Erythroblast (primary cell): ENCODE measurements at regions not wholly inside any gene's neighbourhood (a gene's known extent, or its start where the extent isn't known, plus 50 kb on each side); places are given as distances from the start of the nearest gene placed in this dataset.

Source experiments
- GATA1 ChIP-seq: IDR thresholded peaks from 2 replicates; pipeline ENCODE4 v1.6.1; 2011; ENCODE audit warnings: low read depth, mild to moderate bottlenecking, control low read depth, low read length, moderate library complexity
- POLR2A ChIP-seq: IDR thresholded peaks from 2 replicates; pipeline ENCODE4 v1.6.1; 2011; ENCODE audit warnings: mild to moderate bottlenecking, low read length

- TF ChIP-seq POLR2A (no peak), GATA1 (no peak)
Observed at GRCh38 chr15:56868170-56868569, 50.3 kb upstream of the TCF12 start.
